GM23338 (cell line): ENCODE measurements at regions not wholly inside any gene's neighbourhood (a gene's known extent, or its start where the extent isn't known, plus 50 kb on each side); places are given as distances from the start of the nearest gene placed in this dataset.

ENCODE experiments used
- ATAC-seq: fragments of 200-7000 bp; cut with Tn5 transposase; 3 replicates; pipeline ENCODE4 v1.9.1; 2020
- DNase-seq: peaks from one replicate; pipeline ENCODE4 v3.0.0-alpha.2; 2015; ENCODE audit warnings: low spot score
- H2AFZ ChIP-seq: fragments of 200-600 bp; sonication (generic); 2 replicates; pipeline ENCODE4 v1.8.0; 2016; ENCODE audit warnings: antibody characterized with exemption, mild to moderate bottlenecking, moderate library complexity
- H3F3A ChIP-seq: fragments of 200-600 bp; sonication (generic); replicated peaks from 2 replicates; pipeline ENCODE4 v1.8.0; 2017; ENCODE audit warnings: antibody characterized with exemption, mixed run types, low read depth
- H3K27ac ChIP-seq: fragments of 200-600 bp; sonication (generic); 2 replicates; pipeline ENCODE4 v1.6.1; 2016; ENCODE audit warnings: low read depth
- H3K27me3 ChIP-seq: fragments of 200-600 bp; sonication (generic); 2 replicates; pipeline ENCODE4 v1.8.0; 2016; ENCODE audit warnings: mild to moderate bottlenecking, mixed run types, moderate library complexity; ENCODE audit not compliant: insufficient read depth
- H3K36me3 ChIP-seq: fragments of 200-600 bp; sonication (generic); 2 replicates; pipeline ENCODE4 v1.8.0; 2016; ENCODE audit warnings: mild to moderate bottlenecking; ENCODE audit not compliant: insufficient read depth
- H3K4me1 ChIP-seq: fragments of 200-600 bp; sonication (generic); 2 replicates; pipeline ENCODE4 v1.8.0; 2016; ENCODE audit warnings: mild to moderate bottlenecking, moderate library complexity; ENCODE audit not compliant: insufficient read depth
- H3K4me2 ChIP-seq: fragments of 200-600 bp; sonication (generic); 2 replicates; pipeline ENCODE4 v1.7.1; 2017; ENCODE audit warnings: mixed run types
- H3K4me3 ChIP-seq: fragments of 200-600 bp; sonication (generic); 2 replicates; pipeline ENCODE4 v1.6.1; 2016; ENCODE audit warnings: mixed run types
- H3K79me2 ChIP-seq: fragments of 200-600 bp; sonication (generic); replicated peaks from 2 replicates; pipeline ENCODE4 v1.8.0; 2017; ENCODE audit warnings: mild to moderate bottlenecking; ENCODE audit not compliant: insufficient read depth
- H3K9me2 ChIP-seq: fragments of 200-600 bp; sonication (generic); 2 replicates; pipeline ENCODE4 v1.8.0; 2017; ENCODE audit not compliant: insufficient read depth
- H4K20me1 ChIP-seq: fragments of 200-600 bp; sonication (generic); replicated peaks from 2 replicates; pipeline ENCODE4 v1.8.0; 2017; ENCODE audit warnings: mild to moderate bottlenecking; ENCODE audit not compliant: insufficient read depth
- H3K27ac Mint-ChIP-seq: 2 replicates; pipeline ENCODE4 v1.8.0; 2020; ENCODE audit warnings: inconsistent platforms, mild to moderate bottlenecking, moderate library complexity, mixed read lengths
- H3K27me3 Mint-ChIP-seq: 3 replicates; pipeline ENCODE4 v1.8.0; 2022; ENCODE audit warnings: low read depth, mild to moderate bottlenecking, moderate library complexity, mixed read lengths, inconsistent platforms; ENCODE audit not compliant: insufficient read depth, poor library complexity
- H3K36me3 Mint-ChIP-seq: 3 replicates; pipeline ENCODE4 v1.8.0; 2021; ENCODE audit warnings: low read depth, mild to moderate bottlenecking, inconsistent platforms, moderate library complexity, mixed read lengths
- H3K4me1 Mint-ChIP-seq: 3 replicates; pipeline ENCODE4 v1.8.0; 2020; ENCODE audit warnings: mild to moderate bottlenecking, inconsistent platforms, mixed read lengths
- H3K4me3 Mint-ChIP-seq: 3 replicates; pipeline ENCODE4 v1.8.0; 2021; ENCODE audit warnings: moderate library complexity, mild to moderate bottlenecking, inconsistent platforms, mixed read lengths
- H3K9me3 Mint-ChIP-seq: 3 replicates; pipeline ENCODE4 v1.8.0; 2020; ENCODE audit warnings: moderate library complexity, mild to moderate bottlenecking, inconsistent platforms, mixed read lengths
- CREB1 ChIP-seq: fragments of 250-450 bp; sonication (Bioruptor Pico); IDR thresholded peaks from 2 replicates; pipeline ENCODE4 v1.5.0; 2020; ENCODE audit warnings: low read depth, mild to moderate bottlenecking, moderate library complexity
- CTCF ChIP-seq, 2 experiments: fragments of 200-600 bp in 1 of 2; sonication (generic) in 1 of 2; conservative IDR thresholded peaks; 2 replicates each; pipeline versions ENCODE4 v1.5.1 to v1.6.1; 2016 to 2017; ENCODE audit warnings: antibody characterized with exemption in 2 of 2, low read depth in 2 of 2, mild to moderate bottlenecking in 2 of 2, moderate library complexity in 1 of 2
- ETS1 ChIP-seq: IDR thresholded peaks from 2 replicates; pipeline ENCODE4 v1.6.1; 2016; ENCODE audit warnings: antibody characterized with exemption
- EZH2 ChIP-seq: fragments of 200-600 bp; sonication (generic); IDR thresholded peaks from one replicate; pipeline ENCODE4 v1.8.0; 2017; ENCODE audit warnings: antibody characterized with exemption, mild to moderate bottlenecking, low read depth; ENCODE audit not compliant: unreplicated experiment
- EZH2phosphoT487 ChIP-seq: fragments of 200-600 bp; sonication (generic); IDR thresholded peaks from one replicate; pipeline ENCODE4 v1.8.1; 2018; ENCODE audit warnings: antibody characterized with exemption; ENCODE audit not compliant: unreplicated experiment
- JUNB ChIP-seq: IDR thresholded peaks from one replicate; pipeline ENCODE4 v1.6.1; 2016; ENCODE audit warnings: antibody characterized with exemption; ENCODE audit not compliant: unreplicated experiment
- NANOG ChIP-seq: IDR thresholded peaks from 2 replicates; pipeline ENCODE4 v1.6.1; 2016; ENCODE audit warnings: antibody characterized with exemption, borderline replicate concordance
- POLR2AphosphoS5 ChIP-seq: IDR thresholded peaks from 2 replicates; pipeline ENCODE4 v1.6.1; 2016; ENCODE audit warnings: antibody characterized with exemption, low read depth
- REST ChIP-seq: IDR thresholded peaks from one replicate; pipeline ENCODE4 v1.6.1; 2018; ENCODE audit warnings: antibody characterized with exemption; ENCODE audit not compliant: unreplicated experiment
- STAT1 ChIP-seq: IDR thresholded peaks from one replicate; pipeline ENCODE4 v1.6.1; 2016; ENCODE audit warnings: antibody characterized with exemption; ENCODE audit not compliant: unreplicated experiment
- ZNF114 ChIP-seq: fragments of 250-450 bp; sonication (Bioruptor Pico); IDR thresholded peaks from 2 replicates; pipeline ENCODE4 v1.5.0; 2020; ENCODE audit warnings: mild to moderate bottlenecking, moderate library complexity
- ZNF331 ChIP-seq: fragments of 250-450 bp; sonication (Bioruptor Pico); IDR thresholded peaks from 2 replicates; pipeline ENCODE4 v1.5.0; 2020; ENCODE audit warnings: low read depth, mild to moderate bottlenecking, moderate library complexity
- TF ChIP-seq, protein P1 (sequence below): fragments of 250-450 bp; sonication (Bioruptor Pico); IDR thresholded peaks from 2 replicates; pipeline ENCODE4 v1.5.0; 2020; ENCODE audit warnings: mild to moderate bottlenecking, moderate library complexity

GRCh38 chr3:74344865-74345440 lies 269.5 kb downstream of the CNTN3 start (continued):
- TF ChIP-seq EZH2phosphoT487 (no peak), ETS1 (no peak)

- ATAC-seq (no peak), DNase-seq (no peak)
- no peak overlapping the region for H3K4me3 Mint-ChIP-seq
- H3K27ac Mint-ChIP-seq, result no peak overlapping the region
- Histone ChIP-seq H2AFZ (no peak overlapping the region), H3K79me2 (no peaks in the 10 kb centered on the region), H3K9me2 (peaks cover 3% of the 10 kb centered on the region; the same call in 1 of the 2 replicates), H3K4me3 (no peak overlapping the region), H4K20me1 (no peaks in the 10 kb centered on the region), H3K27me3 (no peaks in the 10 kb centered on the region), H3K36me3 (no peaks in the 10 kb centered on the region), H3K4me1 (no peaks in the 10 kb centered on the region), H3K27ac (no peak overlapping the region), H3K4me2 (no peak overlapping the region), H3F3A (no peaks in the 10 kb centered on the region)
- H3K9me3 Mint-ChIP-seq, result no peaks in the 10 kb centered on the region
- H3K27me3 Mint-ChIP-seq, result no peaks in the 10 kb centered on the region
- H3K36me3 Mint-ChIP-seq, result no peaks in the 10 kb centered on the region
- H3K4me1 Mint-ChIP-seq, result no peaks in the 10 kb centered on the region
- TF ChIP-seq POLR2AphosphoS5 (no peak), REST (no peak), STAT1 (no peak), ZNF114 (no peak), CTCF (conservative IDR thresholded peaks at IDR 0.05; ENCODE audit: low read depth in 2 of 2) (no peak), JUNB (no peak), ZNF331 (no peak), EZH2phosphoT487 (no peak), NANOG (no peak), EZH2 (no peak), CREB1 (CRISPR knock-in tag) (no peak)
- TF ChIP-seq, protein P1, sequence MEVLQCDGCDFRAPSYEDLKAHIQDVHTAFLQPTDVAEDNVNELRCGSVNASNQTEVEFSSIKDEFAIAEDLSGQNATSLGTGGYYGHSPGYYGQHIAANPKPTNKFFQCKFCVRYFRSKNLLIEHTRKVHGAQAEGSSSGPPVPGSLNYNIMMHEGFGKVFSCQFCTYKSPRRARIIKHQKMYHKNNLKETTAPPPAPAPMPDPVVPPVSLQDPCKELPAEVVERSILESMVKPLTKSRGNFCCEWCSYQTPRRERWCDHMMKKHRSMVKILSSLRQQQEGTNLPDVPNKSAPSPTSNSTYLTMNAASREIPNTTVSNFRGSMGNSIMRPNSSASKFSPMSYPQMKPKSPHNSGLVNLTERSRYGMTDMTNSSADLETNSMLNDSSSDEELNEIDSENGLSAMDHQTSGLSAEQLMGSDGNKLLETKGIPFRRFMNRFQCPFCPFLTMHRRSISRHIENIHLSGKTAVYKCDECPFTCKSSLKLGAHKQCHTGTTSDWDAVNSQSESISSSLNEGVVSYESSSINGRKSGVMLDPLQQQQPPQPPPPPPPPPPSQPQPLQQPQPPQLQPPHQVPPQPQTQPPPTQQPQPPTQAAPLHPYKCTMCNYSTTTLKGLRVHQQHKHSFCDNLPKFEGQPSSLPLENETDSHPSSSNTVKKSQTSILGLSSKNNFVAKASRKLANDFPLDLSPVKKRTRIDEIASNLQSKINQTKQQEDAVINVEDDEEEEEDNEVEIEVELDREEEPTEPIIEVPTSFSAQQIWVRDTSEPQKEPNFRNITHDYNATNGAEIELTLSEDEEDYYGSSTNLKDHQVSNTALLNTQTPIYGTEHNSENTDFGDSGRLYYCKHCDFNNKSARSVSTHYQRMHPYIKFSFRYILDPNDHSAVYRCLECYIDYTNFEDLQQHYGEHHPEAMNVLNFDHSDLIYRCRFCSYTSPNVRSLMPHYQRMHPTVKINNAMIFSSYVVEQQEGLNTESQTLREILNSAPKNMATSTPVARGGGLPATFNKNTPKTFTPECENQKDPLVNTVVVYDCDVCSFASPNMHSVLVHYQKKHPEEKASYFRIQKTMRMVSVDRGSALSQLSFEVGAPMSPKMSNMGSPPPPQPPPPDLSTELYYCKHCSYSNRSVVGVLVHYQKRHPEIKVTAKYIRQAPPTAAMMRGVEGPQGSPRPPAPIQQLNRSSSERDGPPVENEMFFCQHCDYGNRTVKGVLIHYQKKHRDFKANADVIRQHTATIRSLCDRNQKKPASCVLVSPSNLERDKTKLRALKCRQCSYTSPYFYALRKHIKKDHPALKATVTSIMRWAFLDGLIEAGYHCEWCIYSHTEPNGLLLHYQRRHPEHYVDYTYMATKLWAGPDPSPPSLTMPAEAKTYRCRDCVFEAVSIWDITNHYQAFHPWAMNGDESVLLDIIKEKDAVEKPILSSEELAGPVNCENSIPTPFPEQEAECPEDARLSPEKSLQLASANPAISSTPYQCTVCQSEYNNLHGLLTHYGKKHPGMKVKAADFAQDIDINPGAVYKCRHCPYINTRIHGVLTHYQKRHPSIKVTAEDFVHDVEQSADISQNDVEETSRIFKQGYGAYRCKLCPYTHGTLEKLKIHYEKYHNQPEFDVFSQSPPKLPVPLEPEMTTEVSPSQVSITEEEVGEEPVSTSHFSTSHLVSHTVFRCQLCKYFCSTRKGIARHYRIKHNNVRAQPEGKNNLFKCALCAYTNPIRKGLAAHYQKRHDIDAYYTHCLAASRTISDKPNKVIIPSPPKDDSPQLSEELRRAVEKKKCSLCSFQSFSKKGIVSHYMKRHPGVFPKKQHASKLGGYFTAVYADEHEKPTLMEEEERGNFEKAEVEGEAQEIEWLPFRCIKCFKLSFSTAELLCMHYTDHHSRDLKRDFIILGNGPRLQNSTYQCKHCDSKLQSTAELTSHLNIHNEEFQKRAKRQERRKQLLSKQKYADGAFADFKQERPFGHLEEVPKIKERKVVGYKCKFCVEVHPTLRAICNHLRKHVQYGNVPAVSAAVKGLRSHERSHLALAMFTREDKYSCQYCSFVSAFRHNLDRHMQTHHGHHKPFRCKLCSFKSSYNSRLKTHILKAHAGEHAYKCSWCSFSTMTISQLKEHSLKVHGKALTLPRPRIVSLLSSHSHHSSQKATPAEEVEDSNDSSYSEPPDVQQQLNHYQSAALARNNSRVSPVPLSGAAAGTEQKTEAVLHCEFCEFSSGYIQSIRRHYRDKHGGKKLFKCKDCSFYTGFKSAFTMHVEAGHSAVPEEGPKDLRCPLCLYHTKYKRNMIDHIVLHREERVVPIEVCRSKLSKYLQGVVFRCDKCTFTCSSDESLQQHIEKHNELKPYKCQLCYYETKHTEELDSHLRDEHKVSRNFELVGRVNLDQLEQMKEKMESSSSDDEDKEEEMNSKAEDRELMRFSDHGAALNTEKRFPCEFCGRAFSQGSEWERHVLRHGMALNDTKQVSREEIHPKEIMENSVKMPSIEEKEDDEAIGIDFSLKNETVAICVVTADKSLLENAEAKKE, result no peak
Observed at GRCh38 chr3:74343391-74343790, 271.1 kb downstream of the CNTN3 start.
